ENCODE measurements at regions not wholly inside any gene's neighbourhood (a gene's known extent, or its start where the extent isn't known, plus 50 kb on each side); places are given as distances from the start of the nearest gene placed in this dataset.

DNA sequence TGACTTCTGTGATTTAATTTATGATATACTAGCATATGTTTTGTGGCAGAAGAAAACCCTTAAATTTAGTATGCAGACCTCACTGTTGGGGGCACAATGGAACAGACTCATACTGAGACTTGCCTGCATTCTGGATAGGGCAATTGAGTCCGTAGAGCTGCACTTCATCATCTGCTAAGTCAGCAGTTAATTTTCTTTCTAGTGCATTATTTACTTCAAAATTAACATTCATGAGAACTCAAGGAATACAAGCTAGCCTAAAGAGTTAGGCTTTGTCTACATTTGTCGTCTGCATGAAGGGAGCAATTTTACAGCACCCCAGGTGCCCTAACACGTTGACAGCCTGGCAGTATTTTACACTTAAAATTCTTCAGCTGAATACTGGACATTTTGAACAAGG lies 345.5 kb downstream of the CHL1 start:
- TF ChIP-seq, protein P1, sequence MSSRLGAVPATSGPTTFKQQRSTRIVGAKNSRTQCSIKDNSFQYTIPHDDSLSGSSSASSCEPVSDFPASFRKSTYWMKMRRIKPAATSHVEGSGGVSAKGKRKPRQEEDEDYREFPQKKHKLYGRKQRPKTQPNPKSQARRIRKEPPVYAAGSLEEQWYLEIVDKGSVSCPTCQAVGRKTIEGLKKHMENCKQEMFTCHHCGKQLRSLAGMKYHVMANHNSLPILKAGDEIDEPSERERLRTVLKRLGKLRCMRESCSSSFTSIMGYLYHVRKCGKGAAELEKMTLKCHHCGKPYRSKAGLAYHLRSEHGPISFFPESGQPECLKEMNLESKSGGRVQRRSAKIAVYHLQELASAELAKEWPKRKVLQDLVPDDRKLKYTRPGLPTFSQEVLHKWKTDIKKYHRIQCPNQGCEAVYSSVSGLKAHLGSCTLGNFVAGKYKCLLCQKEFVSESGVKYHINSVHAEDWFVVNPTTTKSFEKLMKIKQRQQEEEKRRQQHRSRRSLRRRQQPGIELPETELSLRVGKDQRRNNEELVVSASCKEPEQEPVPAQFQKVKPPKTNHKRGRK (CRISPR knock-in tag; IDR thresholded peaks at IDR 0.05; ENCODE audit: borderline replicate concordance) = no peak
- no peak for TF ChIP-seq GRHL2 (CRISPR knock-in tag; IDR thresholded peaks at IDR 0.05; ENCODE audit: insufficient replicate concordance, severe bottlenecking)
- TF ChIP-seq RELA (CRISPR knock-in tag; IDR thresholded peaks at IDR 0.05; ENCODE audit: borderline replicate concordance) = no peak
- TF ChIP-seq, protein P2, sequence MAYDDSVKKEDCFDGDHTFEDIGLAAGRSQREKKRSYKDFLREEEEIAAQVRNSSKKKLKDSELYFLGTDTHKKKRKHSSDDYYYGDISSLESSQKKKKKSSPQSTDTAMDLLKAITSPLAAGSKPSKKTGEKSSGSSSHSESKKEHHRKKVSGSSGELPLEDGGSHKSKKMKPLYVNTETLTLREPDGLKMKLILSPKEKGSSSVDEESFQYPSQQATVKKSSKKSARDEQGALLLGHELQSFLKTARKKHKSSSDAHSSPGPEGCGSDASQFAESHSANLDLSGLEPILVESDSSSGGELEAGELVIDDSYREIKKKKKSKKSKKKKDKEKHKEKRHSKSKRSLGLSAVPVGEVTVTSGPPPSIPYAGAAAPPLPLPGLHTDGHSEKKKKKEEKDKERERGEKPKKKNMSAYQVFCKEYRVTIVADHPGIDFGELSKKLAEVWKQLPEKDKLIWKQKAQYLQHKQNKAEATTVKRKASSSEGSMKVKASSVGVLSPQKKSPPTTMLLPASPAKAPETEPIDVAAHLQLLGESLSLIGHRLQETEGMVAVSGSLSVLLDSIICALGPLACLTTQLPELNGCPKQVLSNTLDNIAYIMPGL (CRISPR knock-in tag; IDR thresholded peaks at IDR 0.05) = no peak
- TF ChIP-seq, protein P3, sequence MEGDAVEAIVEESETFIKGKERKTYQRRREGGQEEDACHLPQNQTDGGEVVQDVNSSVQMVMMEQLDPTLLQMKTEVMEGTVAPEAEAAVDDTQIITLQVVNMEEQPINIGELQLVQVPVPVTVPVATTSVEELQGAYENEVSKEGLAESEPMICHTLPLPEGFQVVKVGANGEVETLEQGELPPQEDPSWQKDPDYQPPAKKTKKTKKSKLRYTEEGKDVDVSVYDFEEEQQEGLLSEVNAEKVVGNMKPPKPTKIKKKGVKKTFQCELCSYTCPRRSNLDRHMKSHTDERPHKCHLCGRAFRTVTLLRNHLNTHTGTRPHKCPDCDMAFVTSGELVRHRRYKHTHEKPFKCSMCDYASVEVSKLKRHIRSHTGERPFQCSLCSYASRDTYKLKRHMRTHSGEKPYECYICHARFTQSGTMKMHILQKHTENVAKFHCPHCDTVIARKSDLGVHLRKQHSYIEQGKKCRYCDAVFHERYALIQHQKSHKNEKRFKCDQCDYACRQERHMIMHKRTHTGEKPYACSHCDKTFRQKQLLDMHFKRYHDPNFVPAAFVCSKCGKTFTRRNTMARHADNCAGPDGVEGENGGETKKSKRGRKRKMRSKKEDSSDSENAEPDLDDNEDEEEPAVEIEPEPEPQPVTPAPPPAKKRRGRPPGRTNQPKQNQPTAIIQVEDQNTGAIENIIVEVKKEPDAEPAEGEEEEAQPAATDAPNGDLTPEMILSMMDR (IDR thresholded peaks at IDR 0.05) = no peak
- no peak for TF ChIP-seq ATF1 (CRISPR knock-in tag; IDR thresholded peaks at IDR 0.05)
- TF ChIP-seq NFYB (CRISPR knock-in tag; conservative IDR thresholded peaks at IDR 0.05; ENCODE audit: low read depth) = no peak
- TF ChIP-seq, protein P4, sequence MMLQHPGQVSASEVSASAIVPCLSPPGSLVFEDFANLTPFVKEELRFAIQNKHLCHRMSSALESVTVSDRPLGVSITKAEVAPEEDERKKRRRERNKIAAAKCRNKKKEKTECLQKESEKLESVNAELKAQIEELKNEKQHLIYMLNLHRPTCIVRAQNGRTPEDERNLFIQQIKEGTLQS (CRISPR knock-in tag; conservative IDR thresholded peaks at IDR 0.05) = no peak
- TF ChIP-seq, protein P5, sequence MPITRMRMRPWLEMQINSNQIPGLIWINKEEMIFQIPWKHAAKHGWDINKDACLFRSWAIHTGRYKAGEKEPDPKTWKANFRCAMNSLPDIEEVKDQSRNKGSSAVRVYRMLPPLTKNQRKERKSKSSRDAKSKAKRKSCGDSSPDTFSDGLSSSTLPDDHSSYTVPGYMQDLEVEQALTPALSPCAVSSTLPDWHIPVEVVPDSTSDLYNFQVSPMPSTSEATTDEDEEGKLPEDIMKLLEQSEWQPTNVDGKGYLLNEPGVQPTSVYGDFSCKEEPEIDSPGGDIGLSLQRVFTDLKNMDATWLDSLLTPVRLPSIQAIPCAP (CRISPR knock-in tag; IDR thresholded peaks at IDR 0.05) = no peak
- TF ChIP-seq, protein P6, sequence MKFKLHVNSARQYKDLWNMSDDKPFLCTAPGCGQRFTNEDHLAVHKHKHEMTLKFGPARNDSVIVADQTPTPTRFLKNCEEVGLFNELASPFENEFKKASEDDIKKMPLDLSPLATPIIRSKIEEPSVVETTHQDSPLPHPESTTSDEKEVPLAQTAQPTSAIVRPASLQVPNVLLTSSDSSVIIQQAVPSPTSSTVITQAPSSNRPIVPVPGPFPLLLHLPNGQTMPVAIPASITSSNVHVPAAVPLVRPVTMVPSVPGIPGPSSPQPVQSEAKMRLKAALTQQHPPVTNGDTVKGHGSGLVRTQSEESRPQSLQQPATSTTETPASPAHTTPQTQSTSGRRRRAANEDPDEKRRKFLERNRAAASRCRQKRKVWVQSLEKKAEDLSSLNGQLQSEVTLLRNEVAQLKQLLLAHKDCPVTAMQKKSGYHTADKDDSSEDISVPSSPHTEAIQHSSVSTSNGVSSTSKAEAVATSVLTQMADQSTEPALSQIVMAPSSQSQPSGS (CRISPR knock-in tag; IDR thresholded peaks at IDR 0.05; ENCODE audit: borderline replicate concordance, low read depth) = no peak
- no peak for TF ChIP-seq ZNF423 (CRISPR knock-in tag; IDR thresholded peaks at IDR 0.05)
- no peak for TF ChIP-seq EMX1 (CRISPR knock-in tag; IDR thresholded peaks at IDR 0.05)
- no peak for TF ChIP-seq ZNF138 (CRISPR knock-in tag; conservative IDR thresholded peaks at IDR 0.05)

Measured in WTC11 (cell line).